ENCODE measurements at regions not wholly inside any gene's neighbourhood (a gene's known extent, or its start where the extent isn't known, plus 50 kb on each side); places are given as distances from the start of the nearest gene placed in this dataset.

- no peak for TF ChIP-seq CTCF (conservative IDR thresholded peaks at IDR 0.05 in 1 of 2, IDR thresholded peaks at IDR 0.05 in 1 of 2; ENCODE audit: extremely low read depth in 1 of 2, insufficient read depth in 1 of 2, low read depth in 1 of 2, low read length in 2 of 2)
- TF ChIP-seq EZH2 (IDR thresholded peaks at IDR 0.05; ENCODE audit: borderline replicate concordance, low read length) = no peak
These were observed 186.8 kb downstream of the SHOX2 start for GRCh38 chr3:157919319-157919887.

All from mammary epithelial cell (primary cell).